Sigmoid colon (tissue), 4 donors: ENCODE measurements at regions not wholly inside any gene's neighbourhood (a gene's known extent, or its start where the extent isn't known, plus 50 kb on each side); places are given as distances from the start of the nearest gene placed in this dataset.

Experiments
- CTCF ChIP-seq, 4 experiments: fragments of 450-650 bp in 3 of 4; fragments of 200-600 bp in 1 of 4; IDR thresholded peaks; one replicate each; pipeline ENCODE4 v1.5.1; 2016 to 2019; ENCODE audit warnings: antibody characterized with exemption in 4 of 4, mild to moderate bottlenecking in 3 of 4, moderate library complexity in 2 of 4
- POLR2A ChIP-seq, 2 donors: fragments of 450-650 bp; IDR thresholded peaks; one replicate each; pipeline ENCODE4 v1.6.1; 2016; ENCODE audit warnings: antibody characterized with exemption in 2 of 2, mild to moderate bottlenecking in 2 of 2, moderate library complexity in 2 of 2
- POLR2AphosphoS5 ChIP-seq, 4 donors: sonication (generic); formaldehyde crosslinking; IDR thresholded peaks; one replicate each; pipeline ENCODE4 v1.6.1; 2017; ENCODE audit warnings: antibody characterized with exemption in 4 of 4

- no peak for TF ChIP-seq POLR2AphosphoS5 (IDR thresholded peaks at IDR 0.05)
- TF ChIP-seq CTCF (IDR thresholded peaks at IDR 0.05), result no peak
- TF ChIP-seq POLR2A (IDR thresholded peaks at IDR 0.05), result no peak
These were observed 183.7 kb upstream of the ANK3 start for GRCh38 chr10:60573336-60573735.
